ENCODE measurements at regions not wholly inside any gene's neighbourhood (a gene's known extent, or its start where the extent isn't known, plus 50 kb on each side); places are given as distances from the start of the nearest gene placed in this dataset.

- H3K9me3 ChIP-seq (ENCODE audit: insufficient read depth, low read depth, low read length): peaks cover 1% of the 10 kb centered on the region
- H4K20me1 ChIP-seq (ENCODE audit: insufficient read depth, low read length, poor library complexity, severe bottlenecking): no peaks in the 10 kb centered on the region
- no peak overlapping the region for H3K4me2 ChIP-seq (ENCODE audit: low read depth, low read length, poor library complexity, severe bottlenecking)
- TF ChIP-seq CTCF (conservative IDR thresholded peaks at IDR 0.05; ENCODE audit: low read length) (no peak), EZH2phosphoT487 (IDR thresholded peaks at IDR 0.05; ENCODE audit: borderline replicate concordance) (no peak)
- H3K9me2 ChIP-seq (replicated peaks; ENCODE audit: low read depth, low read length): no peaks in the 10 kb centered on the region
- H3K27me3 ChIP-seq (ENCODE audit: insufficient read depth, low read length, poor library complexity, severe bottlenecking): no peaks in the 10 kb centered on the region
- H2AFZ ChIP-seq (ENCODE audit: low read length): no peak overlapping the region
- H3K4me1 ChIP-seq (ENCODE audit: insufficient read depth, low read length, poor library complexity, severe bottlenecking): no peaks in the 10 kb centered on the region
- H3K4me3 ChIP-seq (ENCODE audit: low read length, poor library complexity, severe bottlenecking): no peak overlapping the region
- H3K9ac ChIP-seq (ENCODE audit: low read depth, low read length, poor library complexity, severe bottlenecking): no peak overlapping the region
- no peaks in the 10 kb centered on the region for H3K79me2 ChIP-seq (ENCODE audit: insufficient read depth, low read length)
- no peaks in the 10 kb centered on the region for H3F3A ChIP-seq (ENCODE audit: low read depth)
- H3K36me3 ChIP-seq (ENCODE audit: insufficient read depth, low read length): no peaks in the 10 kb centered on the region
Observed at GRCh38 chr20:48358176-48359054, 469.4 kb downstream of the PREX1 start.

GRCh38 chr20:48357714-48358113 lies 470.1 kb downstream of the PREX1 start:
- H3K9me3 ChIP-seq (ENCODE audit: insufficient read depth, low read depth, low read length): peaks cover 3% of the 10 kb centered on the region
- H3K36me3 ChIP-seq (ENCODE audit: insufficient read depth, low read length): no peaks in the 10 kb centered on the region
- H3K9me2 ChIP-seq (replicated peaks; ENCODE audit: low read depth, low read length): no peaks in the 10 kb centered on the region
- no peaks in the 10 kb centered on the region for H4K20me1 ChIP-seq (ENCODE audit: insufficient read depth, low read length, poor library complexity, severe bottlenecking)
- H3K4me3 ChIP-seq (ENCODE audit: low read length, poor library complexity, severe bottlenecking): no peak overlapping the region
- no peaks in the 10 kb centered on the region for H3K79me2 ChIP-seq (ENCODE audit: insufficient read depth, low read length)
- no peak overlapping the region for H2AFZ ChIP-seq (ENCODE audit: low read length)
- H3K4me2 ChIP-seq (ENCODE audit: low read depth, low read length, poor library complexity, severe bottlenecking): no peak overlapping the region
- no peaks in the 10 kb centered on the region for H3K27me3 ChIP-seq (ENCODE audit: insufficient read depth, low read length, poor library complexity, severe bottlenecking)
- no peaks in the 10 kb centered on the region for H3F3A ChIP-seq (ENCODE audit: low read depth)
- H3K9ac ChIP-seq (ENCODE audit: low read depth, low read length, poor library complexity, severe bottlenecking): no peak overlapping the region
- H3K4me1 ChIP-seq (ENCODE audit: insufficient read depth, low read length, poor library complexity, severe bottlenecking): no peaks in the 10 kb centered on the region
- TF ChIP-seq CTCF (conservative IDR thresholded peaks at IDR 0.05; ENCODE audit: low read length) (no peak), EZH2phosphoT487 (IDR thresholded peaks at IDR 0.05; ENCODE audit: borderline replicate concordance) (no peak)

- no peaks in the 10 kb centered on the region for H3K79me2 ChIP-seq (ENCODE audit: insufficient read depth, low read length)
- H3K36me3 ChIP-seq (ENCODE audit: insufficient read depth, low read length): no peaks in the 10 kb centered on the region
- H3K9me3 ChIP-seq (ENCODE audit: insufficient read depth, low read depth, low read length): peaks cover 5% of the 10 kb centered on the region
- no peaks in the 10 kb centered on the region for H3K4me1 ChIP-seq (ENCODE audit: insufficient read depth, low read length, poor library complexity, severe bottlenecking)
- H3K9ac ChIP-seq (ENCODE audit: low read depth, low read length, poor library complexity, severe bottlenecking): no peak overlapping the region
- no peaks in the 10 kb centered on the region for H3K9me2 ChIP-seq (replicated peaks; ENCODE audit: low read depth, low read length)
- no peaks in the 10 kb centered on the region for H4K20me1 ChIP-seq (ENCODE audit: insufficient read depth, low read length, poor library complexity, severe bottlenecking)
- H3K27me3 ChIP-seq (ENCODE audit: insufficient read depth, low read length, poor library complexity, severe bottlenecking): no peaks in the 10 kb centered on the region
- TF ChIP-seq CTCF (conservative IDR thresholded peaks at IDR 0.05; ENCODE audit: low read length): no peak
- TF ChIP-seq EZH2phosphoT487 (IDR thresholded peaks at IDR 0.05; ENCODE audit: borderline replicate concordance): no peak
- no peak overlapping the region for H2AFZ ChIP-seq (ENCODE audit: low read length)
- no peak overlapping the region for H3K4me2 ChIP-seq (ENCODE audit: low read depth, low read length, poor library complexity, severe bottlenecking)
- no peaks in the 10 kb centered on the region for H3F3A ChIP-seq (ENCODE audit: low read depth)
- no peak overlapping the region for H3K4me3 ChIP-seq (ENCODE audit: low read length, poor library complexity, severe bottlenecking)
Observed at GRCh38 chr20:48354903-48355302, 472.9 kb downstream of the PREX1 start.
